ENCODE measurements at regions not wholly inside any gene's neighbourhood (a gene's known extent, or its start where the extent isn't known, plus 50 kb on each side); places are given as distances from the start of the nearest gene placed in this dataset.
"Not testable (repeated sequence)": the region's sequence is repeated elsewhere in the genome, so short reads cannot be mapped to it uniquely, and the experiment has no call there.

DNA sequence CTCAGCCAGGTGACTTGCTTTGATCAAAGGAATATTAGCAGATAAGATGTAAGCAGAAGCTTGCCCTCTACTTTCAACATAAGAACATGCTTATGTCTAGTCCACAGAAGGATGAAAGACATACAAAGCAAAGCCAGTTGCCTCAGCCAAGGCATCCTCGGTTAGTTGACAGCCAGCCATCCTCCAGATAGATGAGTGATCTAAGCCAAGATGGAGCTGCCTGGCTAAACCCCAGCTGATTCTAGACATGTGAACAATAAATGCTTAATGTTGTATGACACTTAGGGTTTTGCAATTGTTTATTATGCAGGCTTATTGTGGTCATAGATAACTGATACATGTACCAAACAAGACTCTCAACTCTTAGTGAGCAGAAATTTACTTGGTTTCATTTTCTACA is 157.6 kb upstream of the TMTC2 start:
- intact Hi-C loops (cut with DNase I), result no loop called here
- DNase-seq (ENCODE audit: low spot score), result no peak

DNA sequence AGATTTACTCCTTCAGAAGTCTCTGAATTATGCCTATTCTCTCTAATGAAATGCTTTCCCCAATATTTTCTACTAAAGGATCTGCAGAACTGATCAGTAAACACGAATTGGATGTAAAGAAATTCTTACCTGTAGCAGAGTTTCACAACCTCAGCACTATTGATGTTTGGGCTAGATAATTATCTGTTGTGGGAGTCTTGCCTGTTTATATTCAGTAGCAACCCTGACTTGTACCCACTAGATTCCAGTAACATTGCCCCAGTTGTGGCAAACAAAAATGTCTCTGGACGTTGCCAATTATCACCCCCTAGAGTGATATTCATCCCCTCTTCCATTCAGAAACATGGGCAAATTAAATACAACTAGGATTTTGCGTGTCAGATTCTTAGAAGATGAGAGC is 156.8 kb upstream of the TMTC2 start:
- intact Hi-C loops (cut with DNase I), result no loop called here
- DNase-seq (ENCODE audit: low spot score), result no peak

DNA sequence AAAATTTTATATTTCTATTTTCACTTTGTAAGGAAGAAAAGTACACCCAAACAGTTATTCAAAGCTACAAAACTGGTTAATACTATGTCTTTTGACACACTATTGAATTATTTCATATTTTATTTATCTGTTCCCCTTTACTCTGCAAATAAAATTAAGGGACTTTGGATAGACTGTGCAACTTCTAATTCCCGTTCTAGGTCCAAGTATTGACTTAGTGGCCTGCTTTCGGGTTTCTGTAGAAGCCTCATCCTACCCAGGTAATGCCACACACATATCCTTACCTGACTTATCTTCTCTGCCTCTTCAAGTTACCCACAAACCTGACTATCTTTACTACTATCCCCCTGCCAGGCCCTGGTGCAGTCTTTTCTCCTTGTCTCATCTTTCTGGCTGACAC is 156.3 kb upstream of the TMTC2 start:
- intact Hi-C loops (cut with DNase I), result no loop called here
- no peak for DNase-seq (ENCODE audit: low spot score)

DNA sequence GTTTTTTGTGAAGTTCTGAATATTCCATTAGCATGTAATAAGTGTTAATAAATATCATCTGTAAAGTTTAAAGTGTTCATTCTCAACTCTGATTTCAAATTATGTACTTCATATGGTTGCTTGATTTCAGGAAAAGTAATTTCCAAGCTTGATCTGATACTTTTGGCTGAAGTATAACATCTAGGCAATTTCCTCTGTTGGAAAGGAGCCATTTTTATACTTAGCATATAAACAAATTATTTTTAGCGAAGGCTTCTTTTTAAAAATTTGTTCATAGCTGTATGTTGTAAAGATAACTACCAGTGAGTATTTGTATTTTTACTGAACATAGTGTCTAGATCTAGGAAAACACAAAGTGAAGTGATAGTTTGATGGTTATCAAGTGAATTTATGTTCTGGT is 153.4 kb upstream of the TMTC2 start:
- no peak for DNase-seq (ENCODE audit: low spot score)
- intact Hi-C loops (cut with DNase I), result no loop called here

DNA sequence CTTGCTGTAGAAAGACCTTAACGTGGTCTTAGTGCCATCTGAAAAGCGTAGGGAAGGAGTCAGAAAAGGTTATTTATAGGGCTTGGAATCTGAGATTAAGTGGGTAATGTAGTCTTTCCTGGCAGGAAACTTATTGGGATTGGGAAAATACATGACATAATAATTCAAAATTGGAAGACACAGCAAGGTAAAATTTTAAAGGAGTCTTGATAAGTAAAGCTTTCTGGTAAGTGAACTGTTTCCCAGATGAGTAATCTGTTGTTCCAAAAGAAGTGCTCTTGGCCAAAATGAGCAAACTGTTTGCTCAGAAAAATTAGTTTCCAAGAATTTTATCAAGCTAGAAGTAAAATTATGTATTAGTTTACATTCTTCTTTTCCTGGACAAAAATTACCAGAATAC is 149.3 kb upstream of the TMTC2 start:
- no peak for DNase-seq (ENCODE audit: low spot score)
- intact Hi-C loops (cut with DNase I), result no loop called here

DNA sequence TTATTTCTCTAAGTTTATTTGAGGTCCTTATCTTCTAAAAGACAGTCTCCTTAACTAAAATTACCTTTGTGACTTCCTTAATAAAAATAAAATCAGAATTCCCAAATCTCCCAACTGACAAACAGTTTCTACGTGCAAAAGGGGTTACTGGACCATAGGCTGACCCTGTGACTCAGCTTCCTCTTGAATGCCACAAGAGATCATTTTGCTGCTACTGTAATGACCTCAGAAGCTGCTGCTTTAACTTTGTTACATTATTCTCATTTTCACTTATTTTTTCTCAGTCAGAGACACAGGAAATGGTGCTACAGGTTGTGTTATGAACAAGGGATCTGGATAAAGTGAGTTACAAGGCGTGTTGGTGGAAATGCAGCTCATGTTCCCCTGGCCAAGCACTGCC is 132.2 kb upstream of the TMTC2 start:
- DNase-seq (ENCODE audit: low spot score), result no peak
- intact Hi-C loops (cut with DNase I), result no loop called here

DNA sequence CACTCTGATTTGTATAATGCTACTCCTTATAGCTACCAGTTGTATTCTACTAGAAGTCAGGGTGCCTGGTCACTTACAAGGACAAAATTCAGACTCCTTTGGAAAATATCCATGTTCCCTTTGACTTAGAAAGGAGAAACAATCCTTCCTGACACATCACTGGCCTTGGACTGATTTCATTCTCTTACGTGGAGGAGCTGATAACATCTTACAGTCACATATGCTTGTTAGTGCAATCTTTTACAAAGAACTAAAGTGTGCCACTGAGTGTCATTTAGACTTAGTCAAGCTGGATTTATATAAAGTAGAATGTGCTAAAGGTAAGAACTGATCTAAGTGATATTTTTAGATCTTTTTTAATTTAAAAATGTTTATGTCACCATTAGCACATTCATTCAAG is 131.0 kb upstream of the TMTC2 start:
- DNase-seq (ENCODE audit: low spot score), result no peak
- intact Hi-C loops (cut with DNase I), result no loop called here

DNA sequence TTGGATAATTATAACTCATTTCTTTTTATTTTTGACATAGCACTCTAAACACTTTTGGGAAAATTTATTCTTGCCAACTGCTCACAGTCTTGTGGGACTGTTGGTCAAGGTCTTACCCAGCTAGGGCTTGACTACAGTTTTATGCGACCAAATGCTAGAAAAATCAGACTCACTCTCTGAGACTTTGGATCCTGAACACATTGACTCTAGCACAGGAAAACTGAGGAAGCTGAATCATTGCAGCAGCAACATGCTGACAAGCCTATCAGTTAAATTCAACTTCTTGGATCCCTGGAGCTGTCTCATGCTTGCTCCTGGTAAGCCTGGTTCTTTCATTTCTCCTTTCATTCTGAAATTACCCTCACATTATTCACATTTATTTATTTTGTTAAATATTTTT is 120.7 kb upstream of the TMTC2 start:
- intact Hi-C loops (cut with DNase I), result no loop called here
- DNase-seq (ENCODE audit: low spot score), result no peak

DNA sequence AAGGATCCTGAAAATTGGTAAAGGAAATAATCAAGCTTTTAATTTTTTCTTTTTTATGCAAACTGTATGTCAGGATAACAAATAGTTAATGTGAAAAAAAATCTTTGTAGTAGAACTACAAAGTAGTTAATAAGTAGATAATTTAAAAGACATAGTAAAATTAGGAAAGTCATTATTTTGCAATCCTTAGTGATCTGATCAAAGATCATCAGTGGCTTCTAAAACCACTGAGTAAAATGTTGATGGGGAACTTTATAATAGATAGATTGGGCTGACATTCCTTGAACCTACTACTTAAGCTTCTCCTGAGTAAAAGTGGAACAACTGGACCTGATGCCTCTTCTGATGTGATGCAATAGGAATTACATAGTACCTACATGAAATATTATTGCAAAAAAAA is 119.0 kb upstream of the TMTC2 start:
- DNase-seq (ENCODE audit: low spot score), result no peak
- intact Hi-C loops (cut with DNase I), result no loop called here

DNA sequence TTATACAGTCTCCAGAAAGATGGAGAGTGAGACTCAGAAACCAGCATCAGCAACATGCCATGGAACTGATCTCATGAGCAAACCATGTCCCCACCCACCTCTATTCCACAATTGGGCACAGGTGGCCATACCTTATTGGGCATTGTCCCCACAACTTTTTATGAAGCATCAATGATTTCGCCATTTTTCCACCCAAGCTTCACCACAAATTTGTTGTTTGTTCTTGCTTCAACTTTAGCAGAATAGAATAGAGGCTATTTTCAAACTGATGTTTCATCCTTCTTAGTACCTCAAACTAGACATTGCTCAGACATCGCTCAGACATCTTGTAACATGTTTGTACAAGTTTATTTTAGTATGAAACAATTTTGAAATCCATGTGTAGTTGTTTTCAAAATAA is 112.5 kb upstream of the TMTC2 start:
- DNase-seq (ENCODE audit: low spot score), result no peak
- intact Hi-C loops (cut with DNase I), result no loop called here

DNA sequence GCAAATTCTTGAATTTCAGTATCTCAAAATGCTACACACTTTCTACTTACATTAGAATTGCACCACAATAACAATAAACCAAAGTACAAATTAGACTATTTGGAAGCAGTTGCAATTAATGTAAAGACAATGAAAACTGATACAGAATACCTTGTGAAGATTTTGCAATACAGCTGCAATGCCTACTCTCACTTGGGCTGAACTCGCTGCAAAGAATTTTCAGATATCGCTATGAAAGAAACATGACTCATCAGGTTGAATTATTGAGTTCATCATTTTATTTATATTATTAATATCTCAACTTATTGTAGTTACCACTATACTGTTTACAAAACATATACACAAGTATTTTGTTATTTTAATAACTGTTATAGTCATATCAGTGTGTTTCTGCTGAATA is 108.0 kb upstream of the TMTC2 start:
- intact Hi-C loops (cut with DNase I), result no loop called here
- DNase-seq (ENCODE audit: low spot score), result no peak

DNA sequence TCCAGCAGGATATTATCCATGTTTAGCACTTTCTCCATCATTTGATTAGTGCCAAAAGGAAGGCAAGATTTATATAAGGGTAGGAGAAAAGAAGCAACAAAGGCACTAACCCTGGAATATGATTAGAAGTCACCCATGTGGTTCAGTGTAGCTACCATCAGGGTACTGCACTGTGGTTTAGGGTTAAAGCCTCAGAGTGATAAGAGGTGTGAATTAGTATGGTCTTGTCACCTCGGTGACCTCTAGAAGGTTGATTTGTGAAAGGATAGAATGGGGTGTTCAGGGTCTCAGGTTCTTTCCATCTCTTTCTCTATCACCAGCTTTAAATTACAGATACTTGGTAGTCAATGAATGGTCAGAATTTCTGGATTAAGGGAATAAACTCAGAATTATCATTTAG is 103.0 kb upstream of the TMTC2 start:
- intact Hi-C loops (cut with DNase I), result no loop called here
- no peak for DNase-seq (ENCODE audit: low spot score)

DNA sequence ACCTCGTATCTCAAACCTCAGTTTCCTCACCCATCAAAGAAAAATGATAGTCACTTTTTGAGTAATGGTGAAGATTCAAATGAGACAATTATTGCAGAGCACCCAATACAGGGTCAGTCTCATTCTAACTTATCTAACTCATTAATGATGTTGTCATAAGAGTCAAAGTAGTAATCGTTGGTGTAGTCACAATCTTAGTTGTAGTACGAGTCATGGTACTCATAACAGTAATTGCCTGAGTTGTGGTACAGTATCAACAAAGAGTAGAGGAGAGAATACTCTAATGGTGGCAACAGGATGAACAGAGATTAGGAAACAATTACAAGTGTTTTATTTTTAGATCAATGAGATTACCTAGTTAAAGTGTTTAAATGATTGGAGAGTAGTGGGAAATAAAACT is 93.6 kb upstream of the TMTC2 start:
- intact Hi-C loops (cut with DNase I), result no loop called here

DNA sequence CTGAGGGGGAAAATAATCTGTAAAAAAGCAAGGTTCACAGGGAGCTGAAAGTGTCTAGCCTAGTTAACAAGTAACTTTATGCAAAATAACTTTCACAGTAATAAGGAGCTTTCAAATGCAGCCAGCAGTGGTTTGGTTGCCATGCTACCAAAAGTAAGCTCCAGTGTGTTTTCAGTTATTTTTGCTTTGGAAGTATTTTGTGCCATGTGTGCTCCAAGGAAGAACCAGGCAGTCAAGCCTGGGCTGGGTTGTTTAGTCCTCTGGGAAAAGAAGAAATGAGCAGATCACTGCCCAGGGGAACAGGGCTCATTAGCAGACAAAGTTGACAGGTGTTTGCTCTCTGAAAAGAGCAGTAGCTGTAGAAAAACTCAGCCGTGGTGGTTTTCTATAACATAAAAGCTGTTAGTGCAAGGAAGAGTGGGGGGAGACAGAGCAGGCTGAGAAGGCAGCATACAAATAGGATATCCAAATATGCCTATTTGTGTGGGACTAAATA is 92.8 kb upstream of the TMTC2 start:
- DNase-seq (ENCODE audit: low spot score), result no peak
- intact Hi-C loops (cut with DNase I), result no loop called here

More for the DNA sequence above, 93.6 kb upstream of the TMTC2 start:
- no peak for DNase-seq (ENCODE audit: low spot score)

DNA sequence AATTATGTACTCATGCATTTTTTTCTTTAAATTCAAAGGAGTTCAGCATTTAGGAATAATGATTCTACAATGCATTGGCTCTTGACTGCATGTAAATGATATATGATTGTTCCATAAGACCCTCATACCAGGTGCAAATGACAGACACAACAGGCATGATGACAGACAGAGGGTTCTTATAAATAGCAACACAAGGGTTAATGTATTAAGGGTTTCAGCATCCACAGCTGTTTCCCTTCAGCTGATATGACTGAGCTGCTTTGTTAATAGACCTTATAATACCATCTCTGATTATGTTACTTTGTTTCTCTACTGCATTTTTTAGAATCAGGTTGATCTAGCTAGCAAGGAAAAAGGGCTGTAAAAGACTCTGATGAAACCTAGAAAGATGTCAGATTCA is 90.8 kb upstream of the TMTC2 start:
- intact Hi-C loops (cut with DNase I), result no loop called here
- DNase-seq (ENCODE audit: low spot score), result no peak

DNA sequence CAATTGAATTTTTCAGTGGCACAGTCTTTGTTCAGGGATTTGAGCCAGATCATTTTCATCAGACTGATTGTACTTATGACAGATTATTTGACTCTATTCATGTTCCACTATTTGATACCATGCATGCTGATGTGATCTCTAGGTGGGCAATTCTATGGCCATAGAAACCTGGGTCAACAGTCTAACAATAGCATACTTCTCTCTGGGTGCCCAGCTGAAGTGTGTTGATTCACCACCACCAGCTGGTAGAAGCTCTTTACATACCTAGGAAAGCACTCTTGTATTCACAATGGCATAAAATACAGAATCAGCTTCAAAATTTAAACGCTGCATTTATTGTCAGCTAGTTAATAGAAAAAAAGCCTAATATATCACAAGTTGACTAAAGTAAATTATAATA is 90.2 kb upstream of the TMTC2 start:
- intact Hi-C loops (cut with DNase I), result no loop called here
- DNase-seq (ENCODE audit: low spot score), result no peak

DNA sequence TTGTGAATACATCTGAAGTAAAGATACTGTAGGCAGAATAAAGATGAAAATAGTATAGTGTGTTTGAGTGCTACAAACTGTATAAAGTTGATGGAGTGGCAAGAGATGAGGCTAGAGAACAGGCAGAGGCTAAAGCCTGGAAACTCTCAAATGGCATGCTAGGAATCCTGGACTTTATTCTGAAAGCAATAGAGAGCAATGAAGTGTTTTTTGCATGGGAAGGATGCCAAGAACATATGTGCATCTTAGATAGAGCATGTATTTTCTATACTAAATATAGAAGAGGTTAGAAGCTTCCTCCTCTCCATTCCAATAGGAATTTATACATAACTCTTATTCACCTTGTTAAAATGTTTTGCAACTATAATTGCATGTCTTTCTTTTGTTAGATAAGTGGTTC is 86.3 kb upstream of the TMTC2 start:
- intact Hi-C loops (cut with DNase I), result no loop called here
- DNase-seq (ENCODE audit: low spot score), result no peak

DNA sequence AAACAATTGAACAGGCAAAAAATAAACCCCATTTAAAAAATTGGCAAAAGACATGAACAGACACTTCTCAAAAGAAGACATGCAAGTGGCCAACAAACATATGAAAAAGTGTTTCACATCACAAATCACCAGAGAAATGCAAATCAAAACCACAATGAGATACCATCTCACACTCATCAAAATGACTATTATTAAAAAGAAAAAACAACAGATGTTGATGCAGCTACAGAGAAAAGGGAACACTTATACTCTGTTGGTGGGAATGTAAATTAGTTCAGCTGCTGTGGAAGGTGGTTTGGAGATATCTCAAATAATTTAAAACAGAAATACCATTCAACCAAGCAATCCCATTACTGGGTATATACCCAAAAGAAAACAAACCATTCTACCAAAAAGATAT is 83.1 kb upstream of the TMTC2 start:
- DNase-seq (ENCODE audit: low spot score), result not testable (repeated sequence)

DNA sequence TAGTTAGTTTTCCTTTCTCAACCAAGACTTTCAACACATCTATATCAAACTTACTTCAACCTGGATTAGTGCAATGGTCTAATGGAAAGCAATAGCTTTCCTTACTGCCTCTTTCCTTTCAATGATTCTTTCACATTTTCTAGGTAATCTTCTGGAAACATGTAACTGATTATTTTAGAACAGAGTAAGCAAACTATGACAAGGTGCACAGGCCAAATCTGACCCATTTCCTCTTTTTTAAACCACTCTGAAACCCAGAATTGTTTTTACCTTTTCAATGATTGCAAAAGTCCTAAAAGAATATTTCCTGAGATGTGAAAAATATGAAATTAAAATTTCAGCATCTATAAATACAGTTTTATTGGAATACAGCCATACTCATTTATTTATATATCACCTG is 81.6 kb upstream of the TMTC2 start:
- intact Hi-C loops (cut with DNase I), result no loop called here
- no peak for DNase-seq (ENCODE audit: low spot score)

More for the DNA sequence above, 83.1 kb upstream of the TMTC2 start:
- intact Hi-C loops (cut with DNase I), result not testable (repeated sequence)

DNA sequence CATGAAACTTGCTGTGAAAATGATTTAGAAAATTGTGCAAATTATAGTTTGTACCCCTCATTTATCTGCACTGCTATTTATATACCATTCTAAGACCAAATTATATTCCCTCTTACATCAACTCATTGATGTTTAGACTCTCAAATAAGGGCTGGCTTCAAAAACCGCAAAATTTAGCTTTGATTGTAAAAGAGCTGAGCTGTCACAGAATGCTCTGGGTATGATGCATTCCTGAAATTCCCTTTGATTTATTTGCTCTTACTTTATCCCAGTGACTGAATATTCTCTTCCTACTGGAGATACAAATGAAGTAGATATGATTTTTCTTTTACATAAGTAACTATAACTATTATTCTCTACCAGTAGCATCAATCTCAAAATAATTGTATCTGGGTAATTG is 78.0 kb upstream of the TMTC2 start:
- no peak for DNase-seq (ENCODE audit: low spot score)
- intact Hi-C loops (cut with DNase I), result no loop called here

DNA sequence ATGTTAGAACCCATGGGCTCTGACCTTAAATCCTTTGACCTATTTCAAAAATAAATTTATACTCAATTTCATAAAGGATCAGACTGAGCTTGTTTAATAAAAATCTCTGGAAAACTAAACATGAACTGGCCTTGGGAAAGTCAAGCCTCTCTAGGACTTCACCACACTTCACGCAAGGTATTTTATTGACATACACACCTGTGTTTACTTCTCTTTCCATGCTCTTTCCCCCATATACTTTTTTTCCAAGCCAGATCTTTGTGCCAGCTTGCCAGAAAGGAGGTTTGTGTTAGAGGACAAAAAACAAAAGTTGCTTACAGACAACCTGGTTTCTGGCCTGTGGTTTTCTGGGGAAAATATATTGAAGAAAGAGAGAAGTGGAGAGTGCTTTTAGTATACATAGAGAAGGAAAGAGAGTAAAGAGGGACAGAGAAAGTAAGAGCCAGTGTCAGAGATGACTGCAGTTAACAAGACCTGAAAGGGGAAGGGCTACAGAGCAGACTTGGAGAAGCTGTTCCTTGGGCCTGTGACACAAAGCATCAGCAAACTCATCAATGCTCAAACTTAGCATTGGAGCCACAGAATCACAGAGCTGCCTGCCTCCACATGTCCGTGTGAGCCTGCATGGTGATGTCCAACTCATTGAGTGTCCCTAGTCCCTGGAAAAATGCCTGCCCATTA is 77.3 kb upstream of the TMTC2 start:
- intact Hi-C loops (cut with DNase I), result no loop called here
- DNase-seq (ENCODE audit: low spot score), result no peak

DNA sequence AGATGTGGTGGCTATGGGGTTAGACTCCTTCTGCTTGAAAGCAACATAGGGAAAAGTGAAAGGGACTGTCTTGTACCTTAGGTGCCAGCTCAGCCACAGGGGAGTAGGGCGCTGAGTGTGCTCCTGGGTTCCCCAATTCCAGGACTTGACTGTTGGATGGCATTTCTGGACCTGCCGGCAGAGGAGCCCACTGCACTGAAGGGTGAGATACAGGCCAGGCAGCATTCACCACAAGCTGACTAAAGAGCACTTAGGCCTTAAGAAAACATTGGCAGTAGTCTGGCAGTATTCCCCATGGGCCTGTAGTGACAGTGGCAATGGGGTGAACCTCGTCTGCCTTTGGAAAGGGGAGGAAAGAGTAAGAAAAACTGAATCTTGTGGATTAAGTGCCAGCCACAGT is 67.1 kb upstream of the TMTC2 start:
- intact Hi-C loops (cut with DNase I), result loop anchor here in 1 of 2 donors (5.0 kb wide), 1 partner anchor 703 kb away; no protein-coding TSS in a partner anchor

More for the DNA sequence above, 67.1 kb upstream of the TMTC2 start:
- DNase-seq (ENCODE audit: low spot score), result no peak
